Thyroid gland (tissue), 4 donors: ENCODE measurements at regions not wholly inside any gene's neighbourhood (a gene's known extent, or its start where the extent isn't known, plus 50 kb on each side); places are given as distances from the start of the nearest gene placed in this dataset.

Experiments
- DNase-seq, 2 donors: peaks; one replicate each; pipeline ENCODE4 v3.0.0-alpha.2; 2019
- H3K27ac ChIP-seq, 3 donors: fragments of 200-600 bp; sonication (generic); 1 replicate in 2 of 3; 2 replicates in 1 of 3; pipeline ENCODE4 v1.5.1; 2016 to 2019; ENCODE audit warnings: mild to moderate bottlenecking in 1 of 3, moderate library complexity in 1 of 3
- H3K27me3 ChIP-seq: fragments of 200-600 bp; sonication (generic); one replicate; pipeline ENCODE4 v1.5.1; 2019
- H3K36me3 ChIP-seq, 2 donors: fragments of 200-600 bp; sonication (generic); one replicate each; pipeline ENCODE4 v1.5.1; 2016 to 2019
- H3K4me1 ChIP-seq, 2 donors: fragments of 200-600 bp; sonication (generic); one replicate each; pipeline ENCODE4 v1.5.1; 2017 to 2019
- H3K4me3 ChIP-seq, 3 donors: fragments of 200-600 bp; sonication (generic); replicated peaks in 1 of 3; 1 replicate in 2 of 3; 2 replicates in 1 of 3; pipeline ENCODE4 v1.5.1; 2016; ENCODE audit warnings: mild to moderate bottlenecking in 1 of 3
- H3K9me3 ChIP-seq: fragments of 200-600 bp; sonication (generic); one replicate; pipeline ENCODE4 v1.5.1; 2017
- POLR2A ChIP-seq, 2 donors: fragments of 450-650 bp; IDR thresholded peaks; one replicate each; pipeline ENCODE4 v1.6.1; 2017; ENCODE audit warnings: antibody characterized with exemption in 2 of 2, mild to moderate bottlenecking in 2 of 2, moderate library complexity in 1 of 2
- WGBS, 2 donors: methylation state at CpG; one replicate each; pipeline ENCODE4 v1.1.5; 2017; 5-methylcytosine and 5-hydroxymethylcytosine counted together
- intact Hi-C: fragments of 100-400 bp; cut with DNase I; formaldehyde crosslinking; loops from one replicate; pipeline ENCODE4 v1.15.1; 2023
- TF ChIP-seq, protein P1 (sequence below), 6 experiments: fragments of 200-600 bp in 3 of 6; fragments of 450-650 bp in 3 of 6; sonication (generic) in 3 of 6; IDR thresholded peaks; one replicate each; pipeline ENCODE4 v1.5.1; 2016 to 2019; ENCODE audit warnings: antibody characterized with exemption in 6 of 6, mild to moderate bottlenecking in 2 of 6, inconsistent platforms in 1 of 6, moderate library complexity in 1 of 6

DNA sequence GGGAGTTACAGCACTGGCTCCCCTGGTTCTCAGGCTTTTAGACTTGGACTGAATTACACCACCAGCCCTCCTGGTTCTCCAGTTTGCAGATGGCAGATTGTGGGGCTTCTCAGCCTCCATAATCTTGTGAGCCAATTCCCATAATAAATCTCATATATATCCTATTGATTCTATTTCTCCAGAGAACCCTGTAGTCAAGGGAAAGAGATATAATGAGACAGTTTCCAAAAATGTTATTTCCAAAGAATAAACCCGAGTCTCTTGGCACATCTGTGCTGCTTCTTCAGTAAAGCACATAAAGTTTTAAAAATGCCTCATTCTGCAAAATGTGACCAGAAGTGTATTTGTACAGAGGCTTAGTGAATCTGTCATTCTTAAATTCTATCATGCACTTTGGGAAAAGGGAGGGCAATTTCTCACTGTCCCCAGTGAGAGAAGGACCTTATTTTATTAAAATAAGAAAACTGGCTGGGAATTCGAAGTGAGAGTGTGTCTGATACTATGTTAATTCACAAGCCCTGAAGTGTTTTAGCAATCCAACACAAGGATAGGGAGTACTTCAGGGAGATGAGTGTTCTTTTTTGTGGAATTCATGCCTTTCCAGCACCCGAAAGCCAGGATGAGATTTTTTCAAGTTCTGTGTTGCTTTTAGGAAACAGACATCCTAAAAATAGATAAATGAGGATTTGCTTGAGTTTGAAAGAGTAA, 282.4 kb upstream of the CHAC2 start:
- intact Hi-C loops = no loop called here
- no peak for TF ChIP-seq POLR2A (IDR thresholded peaks at IDR 0.05)
- TF ChIP-seq, protein P1, sequence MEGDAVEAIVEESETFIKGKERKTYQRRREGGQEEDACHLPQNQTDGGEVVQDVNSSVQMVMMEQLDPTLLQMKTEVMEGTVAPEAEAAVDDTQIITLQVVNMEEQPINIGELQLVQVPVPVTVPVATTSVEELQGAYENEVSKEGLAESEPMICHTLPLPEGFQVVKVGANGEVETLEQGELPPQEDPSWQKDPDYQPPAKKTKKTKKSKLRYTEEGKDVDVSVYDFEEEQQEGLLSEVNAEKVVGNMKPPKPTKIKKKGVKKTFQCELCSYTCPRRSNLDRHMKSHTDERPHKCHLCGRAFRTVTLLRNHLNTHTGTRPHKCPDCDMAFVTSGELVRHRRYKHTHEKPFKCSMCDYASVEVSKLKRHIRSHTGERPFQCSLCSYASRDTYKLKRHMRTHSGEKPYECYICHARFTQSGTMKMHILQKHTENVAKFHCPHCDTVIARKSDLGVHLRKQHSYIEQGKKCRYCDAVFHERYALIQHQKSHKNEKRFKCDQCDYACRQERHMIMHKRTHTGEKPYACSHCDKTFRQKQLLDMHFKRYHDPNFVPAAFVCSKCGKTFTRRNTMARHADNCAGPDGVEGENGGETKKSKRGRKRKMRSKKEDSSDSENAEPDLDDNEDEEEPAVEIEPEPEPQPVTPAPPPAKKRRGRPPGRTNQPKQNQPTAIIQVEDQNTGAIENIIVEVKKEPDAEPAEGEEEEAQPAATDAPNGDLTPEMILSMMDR (IDR thresholded peaks at IDR 0.05) = no peak
- H3K4me3 ChIP-seq = no peak overlapping the region
- WGBS, 2 donors = 47 to 60% methylated on average over 3 of the region's 3 CpGs
- no peaks in the 10 kb centered on the region for H3K9me3 ChIP-seq
- H3K27ac ChIP-seq = no peak overlapping the region
- no peaks in the 10 kb centered on the region for H3K36me3 ChIP-seq
- H3K27me3 ChIP-seq = no peaks in the 10 kb centered on the region
- no peak for DNase-seq
- peaks cover 0 to 7% of the 10 kb centered on the region in 2 donors for H3K4me1 ChIP-seq

DNA sequence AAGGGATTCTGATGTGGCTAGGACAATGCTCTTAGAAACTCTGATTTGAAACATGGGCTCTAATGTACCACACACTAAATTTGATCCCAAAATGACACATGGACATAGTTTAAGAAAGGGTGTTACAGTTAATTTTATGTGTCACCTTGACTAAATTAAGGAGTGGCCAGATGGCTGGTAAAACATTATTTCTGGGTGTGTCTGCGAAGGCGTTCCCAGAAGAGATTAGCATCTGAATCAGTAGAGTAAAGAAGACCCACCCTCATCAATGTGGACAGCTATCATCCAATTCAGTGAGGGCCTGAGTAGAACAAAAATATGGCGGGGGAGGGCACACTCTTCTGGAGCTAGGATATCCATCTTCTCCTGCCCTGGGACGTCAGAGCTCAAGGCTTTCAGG, 283.1 kb upstream of the CHAC2 start:
- Histone ChIP-seq H3K27me3 (no peaks in the 10 kb centered on the region), H3K36me3 (no peaks in the 10 kb centered on the region), H3K9me3 (no peaks in the 10 kb centered on the region), H3K27ac (no peak overlapping the region), H3K4me3 (no peak overlapping the region), H3K4me1 (peaks cover 0 to 5% of the 10 kb centered on the region in 2 donors)
- intact Hi-C loops = no loop called here
- WGBS, 2 donors = 88 to 96% methylated on average over 4 of the region's 4 CpGs
- no peak for DNase-seq
- TF ChIP-seq, protein P1 (IDR thresholded peaks at IDR 0.05) = no peak
- no peak for TF ChIP-seq POLR2A (IDR thresholded peaks at IDR 0.05)

DNA sequence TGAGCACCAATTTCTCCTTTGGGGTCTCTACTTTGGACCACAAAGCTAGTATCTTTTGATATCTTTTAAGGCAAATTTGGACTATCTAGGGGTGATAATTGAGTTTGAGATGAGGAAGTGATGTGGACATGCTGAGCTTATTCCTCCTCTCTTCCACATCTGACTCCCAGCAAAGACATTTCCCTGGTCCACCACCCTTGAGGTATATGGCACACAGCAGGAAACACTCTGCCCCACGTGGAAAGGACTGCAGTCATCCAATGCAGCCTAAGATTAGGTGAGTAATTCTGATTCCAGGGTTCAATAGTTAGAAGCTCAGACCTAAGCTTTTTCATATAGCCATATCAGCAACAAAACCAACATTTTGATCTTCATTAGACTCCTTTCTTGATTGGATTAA, 290.1 kb upstream of the CHAC2 start:
- Histone ChIP-seq H3K27me3 (no peaks in the 10 kb centered on the region), H3K36me3 (no peaks in the 10 kb centered on the region), H3K4me3 (no peak overlapping the region), H3K4me1 (no peaks in the 10 kb centered on the region), H3K27ac (no peak overlapping the region), H3K9me3 (no peaks in the 10 kb centered on the region)
- intact Hi-C loops = no loop called here
- no peak for DNase-seq
- WGBS, 2 donors = 41 to 60% methylated on average over 1 of the region's 1 CpG
- TF ChIP-seq POLR2A (IDR thresholded peaks at IDR 0.05) = no peak
- TF ChIP-seq, protein P1 (IDR thresholded peaks at IDR 0.05) = no peak

DNA sequence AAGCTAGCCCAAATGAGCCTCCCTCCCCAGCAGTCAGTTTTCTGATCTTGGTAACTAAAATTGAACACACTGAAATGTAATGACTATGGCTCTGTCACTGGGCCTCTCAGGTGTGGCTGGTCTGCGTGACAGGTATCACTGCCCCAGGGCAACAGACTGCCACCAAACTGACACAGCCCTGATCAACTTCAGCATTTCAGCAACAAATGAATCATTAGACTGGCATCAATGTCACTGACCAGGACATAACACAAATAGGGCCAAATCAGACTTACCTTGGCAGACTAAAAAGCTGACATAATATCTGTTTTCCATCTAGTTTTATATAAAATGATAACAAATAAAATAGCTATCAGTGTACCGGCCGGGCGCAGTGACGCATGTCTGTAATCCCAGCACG, 290.8 kb upstream of the CHAC2 start:
- Histone ChIP-seq H3K9me3 (no peaks in the 10 kb centered on the region), H3K27me3 (no peaks in the 10 kb centered on the region), H3K27ac (no peak overlapping the region), H3K36me3 (no peaks in the 10 kb centered on the region), H3K4me3 (no peak overlapping the region), H3K4me1 (no peaks in the 10 kb centered on the region)
- TF ChIP-seq, protein P1 (IDR thresholded peaks at IDR 0.05) = no peak
- no peak for TF ChIP-seq POLR2A (IDR thresholded peaks at IDR 0.05)
- intact Hi-C loops = no loop called here
- 96 to 97% methylated on average over 6 of the region's 6 CpGs for WGBS, 2 donors
- DNase-seq = no peak

DNA sequence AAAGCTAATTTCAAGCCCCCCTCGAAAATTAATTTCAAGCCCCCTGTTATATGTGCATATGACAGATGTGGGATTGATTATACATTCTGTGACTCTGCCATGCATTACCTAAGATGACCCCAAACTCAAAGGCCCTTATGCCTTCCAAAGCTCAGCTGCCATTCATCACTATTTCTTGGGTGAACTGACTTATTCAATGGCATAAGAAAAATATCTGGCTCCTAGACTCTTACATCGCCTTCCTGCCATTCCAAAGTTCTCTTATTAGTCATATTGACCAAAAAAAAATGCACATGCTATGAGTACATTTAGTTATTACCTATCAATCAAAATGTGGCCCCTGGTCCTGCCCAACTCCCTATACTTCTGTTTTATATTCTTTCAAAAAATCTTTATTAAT, 291.8 kb upstream of the CHAC2 start:
- Histone ChIP-seq H3K4me1 (no peaks in the 10 kb centered on the region), H3K36me3 (no peaks in the 10 kb centered on the region), H3K27me3 (no peaks in the 10 kb centered on the region), H3K27ac (no peak overlapping the region), H3K9me3 (no peaks in the 10 kb centered on the region), H3K4me3 (no peak overlapping the region)
- intact Hi-C loops = no loop called here
- no peak for TF ChIP-seq POLR2A (IDR thresholded peaks at IDR 0.05)
- TF ChIP-seq, protein P1 (IDR thresholded peaks at IDR 0.05) = no peak
- no peak for DNase-seq
- 92 to 97% methylated on average over 2 of the region's 2 CpGs for WGBS, 2 donors
